Sciatic nerve (tissue), 2 donors: ENCODE measurements at regions not wholly inside any gene's neighbourhood (a gene's known extent, or its start where the extent isn't known, plus 50 kb on each side); places are given as distances from the start of the nearest gene placed in this dataset.

Source experiments
- ATAC-seq: fragments of 200-7000 bp; cut with Tn5 transposase; one replicate; pipeline ENCODE4 v1.9.1; 2020; ENCODE audit warnings: mild to moderate bottlenecking, moderate library complexity
- DNase-seq: peaks from one replicate; pipeline ENCODE4 v3.0.0-alpha.2; 2020; ENCODE audit warnings: low spot score
- intact Hi-C: fragments of 100-400 bp; cut with DNase I; formaldehyde crosslinking; loops from one replicate; pipeline ENCODE4 v1.14.2; 2022
- donor health status: DM: no; HTN: no; CAD: no.
- donor health status: DM: no; HTN: no; CAD: no.

DNA sequence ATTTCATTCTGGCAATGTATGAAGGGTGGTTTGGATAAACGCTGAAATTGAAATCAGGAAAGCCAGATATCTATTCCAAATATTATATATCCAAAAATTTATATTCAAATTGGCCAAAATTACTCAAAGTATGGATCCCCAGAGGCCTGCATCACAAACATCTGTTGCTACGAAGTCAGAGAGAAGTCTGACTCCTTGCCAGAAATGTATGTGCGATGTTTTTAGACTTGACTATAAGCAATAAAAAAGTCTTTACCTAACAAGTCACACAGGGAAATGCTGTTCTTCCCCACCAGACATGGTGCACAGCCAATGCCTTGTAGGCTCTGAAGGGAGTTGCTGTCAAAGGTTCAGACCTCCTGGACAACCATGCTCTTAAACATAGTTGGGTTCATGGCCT is 533.1 kb downstream of the OTOL1 start:
- ATAC-seq = no peak
- intact Hi-C loops = no loop called here
- no peak for DNase-seq

DNA sequence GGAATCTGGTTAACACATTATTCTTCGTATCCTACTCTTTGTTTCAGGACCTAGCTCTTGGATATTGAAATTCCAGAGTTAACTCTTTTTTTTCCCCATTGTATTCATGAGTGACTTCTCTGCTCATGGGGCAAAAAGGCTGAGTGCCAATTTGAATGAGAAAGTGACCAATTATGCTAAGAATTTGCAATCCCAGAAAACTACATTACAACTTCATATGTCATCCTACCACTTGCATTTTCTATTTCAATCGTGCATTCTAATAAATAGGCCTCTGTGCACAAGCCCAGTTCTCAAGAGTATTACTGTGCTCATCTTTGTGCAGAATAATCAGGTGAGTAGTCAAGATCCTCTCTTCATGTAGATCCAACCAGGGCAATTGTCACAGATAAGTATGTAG is 537.8 kb downstream of the OTOL1 start:
- no peak for DNase-seq
- intact Hi-C loops = no loop called here
- ATAC-seq = no peak

DNA sequence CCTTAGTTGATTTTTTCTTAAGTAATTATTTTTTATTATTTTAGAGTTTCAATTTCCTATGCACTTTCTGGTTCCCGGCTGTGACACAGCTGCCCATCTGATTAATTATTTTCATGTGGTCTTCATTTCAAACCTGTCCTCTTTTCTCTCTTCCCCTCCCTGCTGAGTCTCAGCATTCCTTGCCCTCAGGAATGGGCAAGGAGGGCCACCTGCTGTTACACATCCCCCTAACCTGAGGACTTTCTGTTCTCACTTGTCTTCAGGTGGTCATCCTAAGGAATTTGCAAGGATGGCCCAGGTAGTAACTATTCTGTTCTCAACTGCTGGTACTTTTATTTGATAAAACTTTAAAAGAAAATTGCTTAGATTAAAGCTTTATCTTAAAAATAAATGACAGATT is 545.0 kb downstream of the OTOL1 start:
- ATAC-seq (no peak), DNase-seq (no peak)
- intact Hi-C loops = no loop called here

DNA sequence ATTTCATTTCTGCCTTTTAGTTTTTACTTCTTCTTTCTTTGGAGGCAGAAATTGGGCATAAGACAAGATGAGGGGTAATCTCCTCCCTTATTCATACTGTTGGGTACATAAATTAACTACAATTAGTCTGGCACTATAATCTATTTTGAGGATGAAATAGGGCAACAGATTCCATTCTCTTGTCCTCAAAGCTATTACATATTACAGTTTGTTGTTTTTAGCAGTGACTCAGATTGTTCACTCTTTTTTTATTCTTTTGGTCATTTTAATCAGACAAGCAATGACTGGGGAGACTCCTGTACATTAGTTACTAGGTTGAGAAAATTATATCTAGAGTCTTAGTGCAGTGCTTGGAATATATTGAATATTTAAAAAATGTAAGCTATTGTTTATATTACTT is 556.0 kb downstream of the OTOL1 start:
- ATAC-seq (no peak), DNase-seq (no peak)
- intact Hi-C loops = no loop called here

DNA sequence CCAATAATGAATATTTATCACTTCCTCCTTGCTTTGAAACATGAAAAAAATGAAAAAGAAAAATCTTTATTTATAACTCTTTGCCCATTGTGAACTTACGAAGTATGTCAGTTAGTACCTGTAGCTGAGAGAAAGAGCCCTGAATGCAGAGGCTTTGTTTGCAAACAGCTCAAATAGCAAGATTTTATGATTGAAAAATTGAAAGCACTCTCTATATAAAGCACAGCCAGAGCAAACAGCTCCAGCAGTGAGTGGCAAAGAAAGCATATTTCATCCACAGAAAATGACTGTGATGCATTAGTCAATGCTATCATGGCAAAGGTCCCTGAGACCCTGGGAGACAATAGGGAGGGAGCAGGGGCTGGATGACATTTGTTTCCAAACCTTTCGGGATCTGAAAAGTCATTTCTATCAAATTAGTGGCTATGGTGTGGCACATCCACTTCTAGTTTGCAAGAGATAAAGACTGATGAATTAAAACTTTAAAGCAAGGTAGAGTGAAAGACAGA is 576.1 kb downstream of the OTOL1 start:
- DNase-seq (no peak), ATAC-seq (no peak)
- intact Hi-C loops = no loop called here

DNA sequence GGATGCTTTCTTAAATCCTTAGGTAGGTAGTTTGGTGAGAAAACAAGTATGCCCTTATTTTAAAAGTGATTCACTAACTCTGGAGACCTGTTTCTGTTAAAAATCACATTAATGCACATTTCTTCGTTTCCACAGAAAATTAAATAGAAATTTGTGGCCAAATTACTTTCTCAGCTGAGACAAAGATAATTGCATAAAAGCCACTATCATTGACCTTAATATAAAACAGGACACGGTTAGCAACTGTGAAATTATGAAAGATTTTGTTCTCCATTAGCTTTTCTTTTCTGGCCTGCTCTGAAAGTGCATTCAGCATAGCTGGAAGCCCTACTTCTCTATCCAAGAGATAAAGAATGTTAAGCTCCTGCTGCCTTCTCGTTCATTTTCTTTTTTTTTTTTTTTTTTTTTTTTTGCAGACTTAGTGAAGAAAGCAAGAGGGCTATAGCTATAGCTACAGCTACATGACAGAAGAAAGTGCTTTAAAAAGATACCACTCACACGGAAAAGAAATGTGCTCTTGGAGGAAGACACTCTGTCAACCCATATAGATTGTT is 576.9 kb downstream of the OTOL1 start:
- DNase-seq (no peak), ATAC-seq (no peak)
- intact Hi-C loops = no loop called here

DNA sequence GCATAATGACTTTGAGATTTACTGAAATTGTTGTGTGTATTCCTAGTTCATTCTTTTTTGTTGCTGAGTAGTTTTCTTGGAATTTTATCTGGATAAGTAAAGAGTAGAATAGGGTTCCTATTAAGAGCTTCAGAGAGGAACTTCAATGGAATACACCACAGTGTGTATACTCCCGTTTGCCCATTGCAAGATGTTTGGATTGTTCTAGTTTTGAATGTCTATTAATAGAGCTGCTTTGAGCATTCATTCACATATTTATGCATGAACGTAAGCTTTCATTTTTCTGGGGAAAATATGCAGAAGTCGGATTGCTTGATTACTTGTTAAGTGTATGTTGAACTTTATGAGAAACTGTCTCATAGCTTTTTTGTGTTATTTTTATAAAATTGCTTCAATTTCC is 580.5 kb downstream of the OTOL1 start:
- intact Hi-C loops = no loop called here
- no peak for ATAC-seq
- DNase-seq = no peak

DNA sequence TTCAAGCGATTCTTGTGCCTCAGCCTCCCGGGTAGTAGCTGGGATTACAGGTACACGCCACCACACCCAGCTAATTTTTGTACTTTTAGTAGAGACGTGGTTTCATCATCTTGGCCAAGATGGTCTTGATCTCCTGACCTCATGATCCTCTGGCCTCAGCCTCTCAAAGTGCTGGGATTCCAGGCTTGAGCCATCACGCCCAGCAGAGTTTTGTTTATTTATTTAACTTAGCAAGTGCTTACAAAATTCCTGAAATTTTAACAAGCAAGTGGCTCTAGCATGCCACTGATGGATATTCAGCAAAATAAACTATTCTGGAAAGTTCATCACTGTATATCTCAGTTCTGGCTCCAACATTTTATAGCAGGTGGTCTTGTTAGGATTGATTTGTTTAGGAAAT is 585.9 kb downstream of the OTOL1 start:
- ATAC-seq (no peak), DNase-seq (no peak)
- intact Hi-C loops = no loop called here

DNA sequence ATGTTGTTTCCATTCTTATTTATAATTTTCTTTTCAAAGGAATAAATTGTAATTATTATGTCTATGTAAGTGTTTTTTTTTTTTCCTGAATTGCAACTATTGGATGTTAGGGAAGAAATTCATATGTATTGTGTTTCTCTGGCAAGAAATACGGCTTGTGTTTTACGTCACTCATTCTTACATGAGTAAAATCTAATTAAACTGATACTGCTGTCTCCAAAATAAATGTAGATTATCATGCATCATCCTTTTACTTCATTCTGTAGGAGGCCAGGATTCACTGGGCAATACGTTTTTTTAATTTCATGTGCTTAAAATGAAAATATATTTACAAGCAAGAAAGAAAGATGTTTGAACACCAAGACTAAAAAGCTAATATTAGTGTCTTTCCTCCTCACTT is 590.8 kb downstream of the OTOL1 start:
- DNase-seq = no peak

DNA sequence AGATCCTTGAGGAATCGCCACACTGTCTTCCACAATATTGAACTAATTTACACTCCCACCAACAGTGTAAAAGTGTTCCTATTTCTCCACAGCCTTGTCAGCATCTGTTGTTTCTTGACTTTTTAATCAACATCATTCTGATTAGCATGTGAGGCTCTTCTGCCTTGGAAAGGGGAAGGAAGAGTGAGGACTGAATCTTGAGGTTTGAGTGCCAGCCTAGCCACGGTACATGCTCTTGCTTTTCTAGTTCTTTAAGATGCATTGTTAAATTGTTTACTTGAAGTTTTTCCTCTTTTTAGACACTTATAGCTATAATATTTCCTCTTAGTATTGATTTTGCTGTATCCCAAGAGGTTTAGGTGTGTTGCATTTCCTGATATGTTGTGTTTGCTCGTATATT is 596.1 kb downstream of the OTOL1 start:
- no peak for DNase-seq
- no peak for ATAC-seq
- intact Hi-C loops = no loop called here

More for the DNA sequence above, 590.8 kb downstream of the OTOL1 start:
- ATAC-seq = no peak
- intact Hi-C loops = no loop called here

DNA sequence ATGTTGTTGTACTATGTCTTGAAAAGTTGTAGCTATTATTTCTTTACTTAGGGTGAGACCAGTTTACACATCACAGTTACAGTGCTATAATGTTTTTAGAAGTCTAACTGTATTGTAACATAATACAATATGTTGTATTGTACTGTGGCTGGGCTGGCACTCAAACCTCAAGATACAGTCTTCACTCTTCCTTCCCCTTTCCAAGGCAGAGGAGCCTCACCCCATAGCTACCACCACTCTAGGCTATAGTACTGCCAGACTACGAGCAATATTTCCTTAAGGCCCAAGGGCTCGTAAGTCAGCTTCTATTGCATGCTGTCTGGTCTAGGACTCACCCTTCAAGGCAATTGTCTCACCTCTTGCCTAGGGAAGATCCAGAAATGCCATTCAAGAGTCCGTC is 597.7 kb downstream of the OTOL1 start:
- intact Hi-C loops = no loop called here
- ATAC-seq = no peak
- no peak for DNase-seq

DNA sequence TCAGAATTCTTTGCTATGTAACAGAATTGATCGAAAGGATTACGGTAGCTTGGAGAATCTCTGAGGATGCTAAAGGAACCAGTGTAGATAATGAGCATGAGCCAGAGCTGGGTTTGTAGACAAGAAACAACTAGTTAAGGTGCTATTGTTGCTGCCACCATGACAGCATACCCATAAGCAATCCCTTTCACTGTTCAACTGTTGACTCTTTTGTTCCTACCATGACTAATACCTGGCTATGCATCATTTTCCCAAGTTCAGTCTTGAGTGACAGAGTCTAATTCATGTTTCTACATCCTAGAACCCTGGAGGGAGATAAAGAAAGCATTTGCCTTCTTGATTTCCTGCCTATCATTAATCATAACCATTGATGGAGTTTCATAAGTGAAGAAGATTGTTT is 600.3 kb downstream of the OTOL1 start:
- no peak for ATAC-seq
- DNase-seq = no peak
- intact Hi-C loops = no loop called here

DNA sequence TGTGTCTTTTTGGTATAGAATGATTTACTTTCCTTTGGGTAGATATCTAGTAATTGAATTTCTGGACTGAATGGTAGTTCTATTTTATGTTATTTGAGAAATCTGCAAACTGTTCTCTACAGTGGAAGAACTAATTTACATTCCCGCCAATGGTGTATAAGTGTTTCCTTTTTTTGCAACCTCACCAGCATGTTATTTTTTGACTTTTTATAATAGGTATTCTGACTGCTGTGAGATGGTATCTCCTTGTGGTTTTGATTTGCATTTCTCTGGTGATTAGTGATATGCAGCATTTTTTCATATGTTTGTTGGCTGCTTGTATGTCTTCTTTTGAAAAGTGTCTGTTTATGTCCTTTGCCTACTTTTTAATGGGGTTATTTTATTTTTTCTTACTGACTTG is 607.2 kb downstream of the OTOL1 start:
- DNase-seq = no peak
- intact Hi-C loops = no loop called here
- ATAC-seq = no peak

DNA sequence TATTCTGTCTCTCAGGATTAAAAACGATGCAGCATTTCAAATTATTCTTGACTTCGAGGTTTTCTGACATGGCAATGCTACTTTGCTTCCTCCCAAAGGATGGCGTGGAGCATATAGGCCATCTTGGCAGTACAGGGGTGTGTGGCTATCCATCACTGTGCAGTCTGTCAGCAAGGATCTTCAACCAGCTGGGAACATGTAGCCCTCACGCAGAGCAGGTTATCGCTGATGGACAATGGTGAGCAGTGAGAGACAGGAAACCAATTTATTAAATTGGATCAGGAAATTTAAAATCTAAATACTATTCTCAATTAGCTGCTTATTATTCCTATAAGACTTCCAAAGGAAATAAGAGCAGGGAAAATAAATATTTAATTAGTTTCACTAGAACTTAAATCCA is 615.3 kb downstream of the OTOL1 start:
- intact Hi-C loops = no loop called here
- DNase-seq (no peak), ATAC-seq (no peak)

DNA sequence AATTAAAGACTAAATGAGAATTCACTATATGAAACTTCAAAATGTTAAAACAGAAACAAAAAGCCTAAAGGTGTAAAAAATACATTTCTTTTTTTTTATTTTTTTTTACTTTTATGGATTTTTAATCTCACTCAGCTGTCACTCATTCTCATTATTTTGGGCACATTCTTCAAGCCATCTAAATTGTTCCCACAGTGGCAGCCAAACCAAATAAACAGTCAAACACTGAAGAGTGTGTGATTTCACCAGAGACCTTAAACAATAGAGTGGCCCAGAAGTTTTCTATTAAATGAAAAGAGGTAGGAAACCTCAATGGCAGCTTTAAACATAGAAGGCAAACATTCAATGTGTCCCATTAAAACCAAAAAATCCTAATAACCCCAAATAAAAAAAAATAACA is 616.1 kb downstream of the OTOL1 start:
- no peak for ATAC-seq
- intact Hi-C loops = no loop called here
- no peak for DNase-seq

DNA sequence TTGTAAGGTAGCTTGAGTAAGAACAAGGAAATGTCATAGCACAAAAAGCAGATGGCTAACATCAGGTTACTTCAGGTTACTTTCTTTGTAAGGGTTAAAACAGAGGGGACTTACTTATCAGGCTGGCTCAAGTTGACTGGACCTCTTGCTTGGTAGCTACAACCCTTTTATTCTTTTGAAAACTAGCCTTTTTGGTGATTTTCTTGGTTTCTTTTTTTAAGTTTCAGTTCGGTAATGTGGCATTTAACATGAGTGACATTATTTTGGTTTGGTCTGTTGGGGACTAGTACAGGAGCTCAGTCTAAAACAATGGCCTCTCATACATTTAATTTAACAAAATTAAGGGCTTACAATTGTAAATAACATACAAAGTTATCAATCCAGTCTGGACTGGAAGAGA is 621.4 kb downstream of the OTOL1 start:
- ATAC-seq (no peak), DNase-seq (no peak)
- intact Hi-C loops = no loop called here

DNA sequence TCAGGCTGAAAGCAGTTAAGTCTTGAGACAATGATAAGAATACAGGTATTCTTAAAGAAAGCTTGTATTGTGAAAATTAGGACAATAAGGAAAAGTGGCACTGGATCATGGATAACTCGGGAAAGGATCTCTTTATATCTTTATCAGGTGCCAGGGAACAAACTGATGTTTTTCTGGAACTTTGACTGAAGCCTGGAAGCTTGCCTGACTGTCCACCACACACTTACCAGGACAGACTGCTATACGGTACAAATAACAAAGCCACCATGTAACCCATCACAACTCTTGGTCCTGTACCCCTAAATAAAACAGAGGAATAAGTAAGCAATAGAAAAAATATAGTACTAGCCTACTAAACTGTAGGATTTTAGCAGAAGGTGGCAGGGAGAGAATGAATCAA is 623.0 kb downstream of the OTOL1 start:
- no peak for DNase-seq
- intact Hi-C loops = no loop called here
- no peak for ATAC-seq

DNA sequence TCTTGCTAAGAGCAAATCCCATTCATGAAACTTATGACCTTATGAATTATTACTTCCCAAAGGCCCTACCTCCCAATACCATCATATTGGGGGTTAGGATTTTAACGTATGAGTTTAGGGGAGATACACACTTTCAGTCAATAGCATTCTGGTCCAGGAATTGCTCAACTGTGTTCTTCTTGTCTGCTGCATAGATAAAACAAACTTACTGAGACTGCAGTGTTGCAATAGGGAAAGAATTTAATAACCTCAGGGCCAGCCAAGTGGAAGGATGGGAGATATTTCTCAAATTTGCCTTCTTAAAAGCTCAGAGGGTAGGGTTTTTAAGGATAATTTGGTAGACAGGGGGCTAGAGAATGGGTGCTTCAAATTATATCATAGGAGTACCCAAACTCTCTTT is 625.8 kb downstream of the OTOL1 start:
- peak; percentile 84 for ATAC-seq
- DNase-seq = no peak
- intact Hi-C loops = no loop called here

DNA sequence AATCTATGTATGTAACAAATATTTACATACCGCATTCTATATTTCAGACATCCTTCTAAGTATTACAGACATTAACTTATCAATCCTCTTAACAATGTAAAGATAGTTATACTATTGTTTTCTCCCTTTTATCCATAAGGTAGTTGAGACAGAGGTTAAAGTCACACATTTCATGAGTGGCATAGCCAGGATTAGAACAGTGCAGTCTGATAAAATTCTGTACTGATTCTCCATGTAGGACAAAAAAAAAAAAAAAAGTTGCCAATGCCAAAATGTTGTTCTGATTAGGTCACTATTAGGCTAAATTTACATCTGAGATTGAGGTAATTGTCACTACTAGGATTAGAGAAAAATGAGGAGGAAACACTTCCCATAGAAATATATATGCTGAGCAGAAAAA is 629.2 kb downstream of the OTOL1 start:
- intact Hi-C loops = no loop called here
- ATAC-seq (no peak), DNase-seq (no peak)

DNA sequence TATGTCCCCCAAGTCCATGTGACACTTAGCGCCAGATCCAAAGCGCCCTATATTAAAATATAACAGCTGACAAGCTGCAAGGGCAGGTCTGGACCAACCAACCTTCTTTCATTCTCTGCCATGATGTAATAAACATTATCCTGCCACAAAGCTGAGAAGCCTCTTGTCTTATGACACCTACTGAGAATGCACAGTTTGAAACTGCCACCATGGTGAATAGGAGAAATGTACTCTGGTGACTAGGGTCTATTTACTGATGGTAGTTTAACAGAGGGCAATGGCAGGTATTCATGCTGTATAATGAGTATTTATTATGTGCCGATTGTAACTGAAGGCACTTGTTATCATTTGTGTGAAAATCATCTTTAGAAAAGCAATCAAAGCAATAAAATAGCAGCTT is 634.0 kb downstream of the OTOL1 start:
- DNase-seq (no peak), ATAC-seq (no peak)
- intact Hi-C loops = no loop called here

DNA sequence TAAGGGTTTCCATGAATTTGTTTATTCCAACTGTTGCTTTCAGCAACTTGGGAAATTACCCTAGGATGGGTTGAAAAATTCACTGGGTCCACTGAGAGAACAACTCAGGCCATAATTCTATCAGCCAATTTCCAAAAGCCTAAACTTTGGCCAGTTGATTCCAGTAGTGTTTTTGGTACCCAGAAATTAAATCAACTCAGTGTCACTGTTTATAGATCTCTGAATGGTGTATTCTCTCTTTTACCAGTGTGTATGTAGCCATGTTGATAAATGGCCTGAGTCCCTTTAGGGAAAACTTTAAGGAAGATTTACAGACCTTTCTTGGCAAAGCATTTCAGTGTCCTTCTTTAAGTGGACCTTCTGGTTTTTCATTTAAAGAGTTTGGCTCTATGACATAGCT is 636.4 kb downstream of the OTOL1 start:
- intact Hi-C loops = no loop called here
- DNase-seq (no peak), ATAC-seq (no peak)

DNA sequence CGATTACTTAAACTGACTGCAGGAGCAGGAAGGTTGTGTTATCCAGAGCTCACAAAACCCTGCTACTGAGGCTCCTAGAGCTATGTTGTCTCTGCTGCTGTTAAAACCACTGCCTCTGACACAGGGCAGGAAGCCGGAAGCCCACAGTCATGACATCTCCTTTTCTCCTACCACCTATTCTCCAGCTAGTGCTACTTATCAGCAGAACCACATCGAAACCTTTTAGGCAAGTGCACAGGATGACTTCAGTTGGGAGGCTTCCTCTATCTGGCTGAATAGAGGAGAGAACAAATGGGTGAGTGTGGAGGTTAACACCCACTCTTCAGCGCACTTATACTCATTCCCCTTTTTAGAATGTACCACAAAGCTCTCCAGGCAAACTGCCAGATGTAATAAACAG is 638.0 kb downstream of the OTOL1 start:
- intact Hi-C loops = no loop called here
- DNase-seq (no peak), ATAC-seq (no peak)
